ENCODE measurements at regions not wholly inside any gene's neighbourhood (a gene's known extent, or its start where the extent isn't known, plus 50 kb on each side); places are given as distances from the start of the nearest gene placed in this dataset.

DNA sequence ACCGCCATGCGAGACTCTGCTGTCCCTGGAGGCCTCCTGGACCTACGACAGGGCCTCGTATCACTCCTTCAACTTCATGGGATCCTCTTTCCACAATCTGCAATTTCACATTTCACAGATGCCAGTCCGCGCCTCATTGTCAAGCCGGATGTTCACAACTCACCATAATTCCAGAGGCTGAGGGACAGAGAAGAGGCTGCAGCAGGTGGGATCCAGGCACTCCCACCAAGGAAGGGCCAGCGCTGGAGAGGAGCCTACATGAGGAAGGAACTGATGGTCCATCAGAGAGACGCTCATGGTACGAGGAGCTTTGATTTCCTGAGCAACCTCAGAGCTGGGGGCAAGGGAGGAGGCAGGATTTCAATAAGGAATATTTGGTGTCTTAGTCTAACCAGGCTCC lies 495.0 kb downstream of the BRD1 start:
- no peak for DNase-seq

DNA sequence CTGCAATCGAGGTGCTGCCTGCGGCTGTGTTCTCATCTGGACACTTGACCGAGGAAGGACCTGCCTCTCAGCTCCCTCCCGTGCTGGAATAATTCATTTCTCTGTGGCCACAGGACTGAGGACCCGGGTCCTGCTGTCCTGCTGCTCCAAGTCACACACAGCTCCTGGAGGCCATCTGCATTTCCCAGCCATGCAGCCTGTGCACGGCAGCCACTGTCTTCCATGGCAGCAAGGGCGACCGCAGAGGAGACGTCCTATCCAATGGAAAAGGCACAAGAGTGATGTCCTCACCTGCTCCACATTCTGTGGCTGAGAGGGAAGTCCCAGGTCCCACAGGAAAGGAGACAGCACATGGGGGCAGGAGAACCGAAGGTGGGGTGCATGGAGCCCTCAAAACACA lies 495.8 kb downstream of the BRD1 start:
- DNase-seq = no peak

GRCh38 chr22:49331223-49331815 lies 496.4 kb downstream of the BRD1 start:
- DNase-seq = no peak

DNA sequence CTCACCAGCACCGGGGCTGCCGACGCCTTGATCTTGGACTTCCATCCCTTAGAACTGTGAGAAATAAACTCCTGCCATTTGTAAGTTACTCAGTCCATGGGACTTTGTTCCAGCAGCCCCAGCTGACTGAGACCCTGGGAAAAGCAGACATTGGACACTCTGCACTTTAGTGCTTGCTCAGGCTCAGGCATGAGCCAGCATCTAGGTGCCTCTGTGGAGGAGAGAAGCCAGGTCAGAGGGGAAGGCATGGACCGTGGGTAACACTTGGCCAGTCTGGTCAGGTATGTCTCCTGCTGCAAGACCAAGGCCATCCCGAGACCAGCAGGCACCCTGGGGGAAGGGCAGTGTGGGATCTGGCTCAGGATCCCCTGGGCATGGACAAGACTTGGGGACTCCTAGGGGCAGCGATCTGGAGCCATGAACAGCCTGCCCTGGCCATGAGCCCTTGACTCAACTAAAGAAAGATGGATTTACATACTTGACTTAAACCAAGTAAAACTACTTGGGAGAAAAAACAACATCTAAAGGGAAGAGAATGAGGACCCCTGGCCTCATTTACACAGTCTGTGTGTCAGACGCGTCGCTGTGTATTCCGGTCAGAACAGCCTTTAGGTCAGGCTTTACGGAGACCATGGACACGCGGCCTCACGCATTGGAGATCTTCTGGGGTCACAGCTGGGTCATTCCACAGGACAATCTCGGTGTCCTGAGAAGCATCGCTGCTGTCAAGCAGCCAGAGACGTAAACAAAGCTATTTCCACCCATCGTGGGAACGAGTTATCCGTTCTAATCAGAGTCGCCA lies 497.1 kb downstream of the BRD1 start:
- DNase-seq = no peak

DNA sequence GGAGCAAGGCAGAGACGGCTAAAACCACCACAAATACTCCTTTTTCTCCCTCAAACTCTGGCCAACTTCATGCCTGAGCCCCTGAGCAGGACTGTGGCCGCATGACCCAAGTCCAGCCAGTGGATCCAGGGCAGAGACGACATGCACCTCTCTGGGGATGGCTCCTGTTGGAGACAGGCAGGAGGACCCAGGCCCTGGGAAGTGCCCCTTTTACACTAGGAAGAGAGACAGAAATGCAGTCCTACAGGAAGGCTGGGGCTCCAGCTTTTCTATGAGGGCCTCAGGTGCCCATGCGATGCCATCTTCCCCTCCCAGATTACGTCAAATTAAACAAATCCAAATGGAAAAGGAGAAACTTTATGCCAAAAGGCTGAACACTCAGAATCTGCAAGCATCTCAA lies 498.0 kb downstream of the BRD1 start:
- no peak for DNase-seq

- no peak for DNase-seq
Observed at GRCh38 chr22:49328630-49329405, 498.9 kb downstream of the BRD1 start.

GRCh38 chr22:49328118-49328475 lies 499.6 kb downstream of the BRD1 start:
- DNase-seq = no peak

- DNase-seq = no peak
Observed at GRCh38 chr22:49327411-49328117, 500.1 kb downstream of the BRD1 start.

DNA sequence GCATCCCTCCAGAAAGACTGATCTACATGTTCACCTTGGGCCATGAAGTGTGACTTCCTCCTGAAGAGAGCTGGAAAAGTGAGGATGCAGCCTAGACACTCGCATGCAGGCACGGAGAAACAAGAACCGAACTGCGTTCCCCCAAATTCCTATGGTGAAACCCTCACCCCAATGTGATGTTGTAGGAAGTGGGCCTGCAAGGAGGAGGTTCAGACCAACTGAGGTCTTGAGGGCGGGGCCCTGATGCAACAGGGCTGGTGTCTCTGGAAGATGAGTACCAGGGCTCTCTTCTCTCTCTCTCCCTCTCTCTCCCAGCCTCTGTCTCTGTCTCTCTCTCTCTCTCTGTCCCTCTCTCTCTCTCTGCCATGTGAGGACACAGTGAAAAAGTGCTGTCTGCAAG lies 501.1 kb downstream of the BRD1 start:
- no peak for DNase-seq

GRCh38 chr22:49325531-49326395 lies 501.9 kb downstream of the BRD1 start:
- DNase-seq = no peak

DNA sequence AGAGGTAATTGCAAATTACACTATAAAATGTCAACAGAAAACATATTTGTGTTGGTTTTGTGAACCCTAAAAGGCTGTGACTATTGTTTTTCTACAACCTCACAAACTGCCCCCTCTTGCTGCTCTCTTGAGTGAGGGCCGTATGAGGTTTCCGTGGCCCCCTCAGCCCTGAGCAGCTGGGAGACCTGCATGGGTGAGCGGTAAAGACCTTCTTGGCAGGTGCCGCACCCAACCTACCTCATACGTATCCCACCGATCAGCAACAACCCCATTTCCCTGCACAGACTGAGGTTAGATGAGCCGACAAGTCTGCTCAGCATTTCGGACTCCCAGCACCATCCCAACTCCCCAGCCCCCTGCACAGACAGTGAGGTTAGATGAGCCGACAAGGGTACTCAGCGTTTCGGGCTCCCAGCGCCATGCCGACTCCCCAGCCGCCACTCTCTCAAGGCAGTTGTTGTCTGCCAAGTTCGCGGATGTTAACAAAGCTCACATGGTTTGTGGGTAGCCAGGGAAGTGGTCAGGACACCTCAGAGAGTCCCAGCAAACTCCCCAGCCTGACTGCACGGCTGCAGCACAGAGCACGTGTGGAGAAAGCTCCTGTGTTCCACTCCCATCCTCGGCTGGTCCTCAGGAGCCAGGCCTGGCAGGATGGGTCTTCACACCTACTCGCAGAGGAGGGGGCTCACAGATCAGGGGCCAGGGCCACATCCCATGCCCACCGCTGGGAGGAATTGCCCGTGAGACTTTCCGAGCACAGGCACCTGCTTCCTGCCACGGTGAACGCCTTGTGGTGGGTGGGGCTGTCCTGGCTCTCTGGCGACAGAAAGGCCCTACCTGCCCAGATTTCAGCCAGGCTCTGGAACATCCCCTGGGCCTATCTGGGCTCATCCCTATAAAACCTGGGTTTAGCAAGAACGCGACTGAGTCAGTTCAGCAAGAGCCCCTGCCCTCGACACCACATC lies 502.9 kb downstream of the BRD1 start:
- DNase-seq = no peak

GRCh38 chr22:49323751-49324415 lies 503.8 kb downstream of the BRD1 start:
- no peak for DNase-seq

GRCh38 chr22:49322861-49323622 lies 504.6 kb downstream of the BRD1 start:
- no peak for DNase-seq

DNA sequence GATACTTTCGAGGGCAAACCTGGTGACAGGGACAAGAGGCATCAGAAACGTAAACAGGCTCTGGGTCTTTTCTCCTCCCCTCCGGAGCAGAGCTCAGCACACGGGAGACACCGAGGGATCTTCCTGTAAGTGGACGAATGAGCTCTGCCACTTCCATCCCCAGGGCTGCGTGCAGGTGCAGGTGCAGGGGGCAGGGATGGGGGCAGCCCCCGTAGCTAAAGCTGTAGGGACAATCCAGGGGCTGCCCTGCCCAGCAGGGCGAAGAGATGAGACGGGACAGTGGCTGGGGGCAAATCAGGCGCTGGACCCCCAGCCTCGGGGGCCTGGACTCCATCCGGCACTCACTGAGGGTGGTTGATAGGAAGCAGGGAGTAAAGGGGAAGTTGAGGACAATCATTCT lies 505.4 kb downstream of the BRD1 start:
- DNase-seq = no peak

DNA sequence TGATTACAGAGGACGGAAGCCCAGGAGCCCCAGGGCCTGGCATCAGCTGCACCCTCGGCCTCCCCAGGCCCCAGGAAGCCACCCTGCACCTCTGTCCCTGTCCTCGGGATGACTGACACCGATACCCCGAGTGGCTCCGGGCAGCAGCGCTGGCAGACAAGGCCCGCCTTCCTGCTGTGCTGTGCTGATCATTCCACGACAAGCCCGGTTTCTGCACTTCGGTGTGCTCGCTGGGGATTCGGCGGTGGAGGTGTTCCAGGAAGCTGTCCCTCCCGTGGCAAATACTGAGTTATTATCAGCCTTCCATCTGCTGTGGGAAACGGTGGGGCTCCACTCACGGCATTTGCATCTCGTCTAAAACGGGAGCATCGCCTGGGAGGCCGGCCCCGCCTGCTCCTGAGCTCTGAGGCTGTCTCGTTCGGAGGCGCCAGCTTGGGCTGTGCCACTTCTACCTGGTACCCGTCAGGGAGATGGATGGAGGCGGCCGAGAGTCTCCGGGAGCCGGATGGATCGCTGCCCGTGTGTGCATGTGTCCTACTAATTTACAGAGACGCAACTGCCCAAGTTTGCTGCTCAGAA lies 506.1 kb downstream of the BRD1 start:
- no peak for DNase-seq

DNA sequence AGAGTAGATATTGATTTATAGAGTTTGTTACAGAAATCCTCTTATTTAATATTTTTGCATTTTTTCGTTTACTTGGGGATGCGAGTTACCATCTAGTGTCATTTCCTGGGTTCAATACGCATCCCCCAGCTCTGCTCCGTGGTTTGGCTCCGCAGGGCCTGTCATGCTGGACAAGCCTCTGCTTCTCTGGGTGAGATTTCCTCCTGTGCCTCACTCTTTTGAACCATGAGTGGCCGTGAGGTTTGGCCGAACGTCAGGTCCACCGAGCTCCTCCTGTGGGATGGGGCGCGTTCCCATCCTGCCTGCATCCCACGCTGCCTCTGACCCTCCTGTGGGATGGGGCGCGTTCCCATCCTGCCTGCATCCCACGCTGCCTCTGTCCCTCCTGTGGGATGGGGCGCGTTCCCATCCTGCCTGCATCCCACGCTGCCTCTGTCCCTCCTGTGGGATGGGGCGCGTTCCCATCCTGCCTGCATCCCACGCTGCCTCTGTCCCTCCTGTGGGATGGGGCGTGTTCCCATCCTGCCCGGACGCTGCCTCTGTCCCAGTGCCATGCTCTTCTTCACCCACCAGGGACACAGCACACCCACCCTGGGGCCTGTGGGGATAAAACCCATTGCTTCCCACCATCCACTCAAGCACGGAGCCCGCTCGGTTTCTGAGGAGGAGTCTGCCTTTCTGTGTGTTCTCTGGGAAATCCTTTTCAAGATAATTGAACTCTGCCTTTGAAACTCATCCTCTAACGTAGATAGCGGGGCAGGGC lies 506.8 kb downstream of the BRD1 start:
- DNase-seq = no peak

- DNase-seq = no peak
Observed at GRCh38 chr22:49317369-49317768, 510.3 kb downstream of the BRD1 start.

DNA sequence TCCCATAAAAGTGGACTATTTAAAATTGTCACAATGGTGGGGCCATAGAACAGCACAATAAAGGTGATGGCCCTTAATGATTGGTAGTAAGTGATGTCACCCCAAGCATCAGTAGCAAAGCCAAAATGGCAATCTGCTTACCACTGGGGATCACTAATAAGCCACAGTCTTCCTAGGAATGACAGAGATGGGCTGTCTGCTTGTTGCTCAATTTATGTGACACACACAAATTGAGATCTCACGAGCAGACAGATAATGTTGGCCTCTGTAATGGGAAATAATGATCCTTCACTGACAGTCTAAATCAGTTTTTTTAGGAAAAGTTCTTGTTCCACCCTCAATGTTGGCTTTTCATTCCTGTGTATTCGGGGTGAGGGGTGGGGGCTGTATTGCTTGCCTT lies 515.1 kb downstream of the BRD1 start:
- DNase-seq = no peak

DNA sequence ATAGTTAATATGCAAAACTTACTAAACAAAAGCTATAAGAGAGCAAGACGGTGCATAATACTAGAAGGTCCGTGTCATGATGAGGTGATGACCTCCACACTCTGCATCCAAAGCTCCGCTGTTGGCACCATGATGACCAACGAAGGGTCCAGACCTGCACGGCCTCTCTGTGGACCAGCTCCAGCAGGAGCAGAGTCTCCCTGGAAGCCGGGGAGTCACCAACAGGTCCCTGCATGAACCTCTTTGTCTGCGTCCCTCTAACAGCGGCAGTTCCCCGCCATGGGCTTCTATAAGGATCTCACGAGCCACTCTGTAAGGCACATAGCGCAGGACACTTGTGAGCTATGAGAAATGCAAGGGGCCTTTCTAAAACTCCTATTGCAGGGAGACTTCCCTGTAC lies 517.3 kb downstream of the BRD1 start:
- no peak for DNase-seq

All from bone marrow (tissue), 2 donors.